K562 (cell line): ENCODE measurements at regions not wholly inside any gene's neighbourhood (a gene's known extent, or its start where the extent isn't known, plus 50 kb on each side); places are given as distances from the start of the nearest gene placed in this dataset.

Source experiments
- CREB3 ChIP-seq: fragments of 450-650 bp; conservative IDR thresholded peaks from 2 replicates; pipeline ENCODE4 v1.6.1; 2016; ENCODE audit warnings: missing genetic modification characterization, low read depth, mild to moderate bottlenecking, missing compliant biosample characterization, moderate library complexity
- ELF2 ChIP-seq: fragments of 250-450 bp; sonication (Bioruptor Pico); IDR thresholded peaks from 2 replicates; pipeline ENCODE4 v1.5.0; 2021; ENCODE audit warnings: mild to moderate bottlenecking
- GTF2A2 ChIP-seq: IDR thresholded peaks from 2 replicates; pipeline ENCODE4 v1.6.1; 2016; ENCODE audit warnings: mild to moderate bottlenecking, missing genetic modification characterization, missing compliant biosample characterization
- IFI16 ChIP-seq: fragments of 250-450 bp; sonication (Bioruptor Pico); IDR thresholded peaks from 2 replicates; pipeline ENCODE4 v2.1.2; 2022; ENCODE audit warnings: mild to moderate bottlenecking, inconsistent platforms
- L3MBTL2 ChIP-seq: fragments of 450-650 bp; IDR thresholded peaks from 2 replicates; pipeline ENCODE4 v1.6.1; 2016; ENCODE audit warnings: mild to moderate bottlenecking, moderate library complexity
- PHTF2 ChIP-seq: fragments of 250-450 bp; sonication (Bioruptor Pico); IDR thresholded peaks from 2 replicates; pipeline ENCODE4 v1.5.0; 2021; ENCODE audit warnings: mild to moderate bottlenecking
- PTRF ChIP-seq: fragments of 450-650 bp; IDR thresholded peaks from 2 replicates; pipeline ENCODE4 v1.6.1; 2016; ENCODE audit warnings: mild to moderate bottlenecking, missing genetic modification characterization, missing compliant biosample characterization
- RAD21 ChIP-seq, 2 experiments: fragments of 250-450 bp in 1 of 2; fragments of 450-650 bp in 1 of 2; sonication (Bioruptor Pico) in 1 of 2; formaldehyde crosslinking in 1 of 2; IDR thresholded peaks in 1 of 2; conservative IDR thresholded peaks in 1 of 2; 2 replicates each; pipeline versions ENCODE4 v1.4.0 to v1.8.0; 2020 to 2022; ENCODE audit warnings: mild to moderate bottlenecking in 2 of 2, moderate library complexity in 1 of 2
- SRF ChIP-seq, 2 experiments: fragments of 250-450, 450-650 bp in 1 of 2; sonication (Bioruptor Pico) in 1 of 2; sonication (generic) in 1 of 2; formaldehyde crosslinking; IDR thresholded peaks; 2 replicates each; pipeline versions ENCODE4 v1.5.0 to v1.5.1; 2020 to 2022; ENCODE audit warnings: mild to moderate bottlenecking in 1 of 2, missing genetic modification reagents in 1 of 2
- STAT5B ChIP-seq: fragments of 250-450 bp; sonication (Bioruptor Pico); IDR thresholded peaks from 2 replicates; pipeline ENCODE4 v1.8.0; 2021; ENCODE audit warnings: mild to moderate bottlenecking, inconsistent platforms
- TEAD1 ChIP-seq, 2 experiments: fragments of 450-650 bp in 1 of 2; sonication (generic) in 1 of 2; formaldehyde crosslinking; IDR thresholded peaks; 2 replicates each; pipeline versions ENCODE4 v1.4.0 to v1.8.0; 2020 to 2022; ENCODE audit warnings: mild to moderate bottlenecking in 2 of 2, missing genetic modification reagents in 1 of 2
- TEAD2 ChIP-seq: fragments of 450-650 bp; IDR thresholded peaks from 2 replicates; pipeline ENCODE4 v1.6.1; 2016; ENCODE audit warnings: missing genetic modification characterization, control low read depth, missing compliant biosample characterization
- ZNF174 ChIP-seq: fragments of 250-450 bp; sonication (Bioruptor Pico); IDR thresholded peaks from 2 replicates; pipeline ENCODE4 v1.4.0; 2020; ENCODE audit warnings: mild to moderate bottlenecking
- ZNF586 ChIP-seq: fragments of 450-650 bp; formaldehyde crosslinking; conservative IDR thresholded peaks from 2 replicates; pipeline ENCODE4 v1.4.0; 2020; ENCODE audit warnings: mild to moderate bottlenecking, moderate library complexity
- ZNF589 ChIP-seq: fragments of 200-800 bp; sonication (Bioruptor generic); IDR thresholded peaks from 2 replicates; pipeline ENCODE4 v1.6.1; 2016; ENCODE audit warnings: low read depth, missing genetic modification characterization, missing compliant biosample characterization
- ZNF695 ChIP-seq: fragments of 450-650 bp; formaldehyde crosslinking; IDR thresholded peaks from 2 replicates; pipeline ENCODE4 v1.4.0; 2020; ENCODE audit warnings: mild to moderate bottlenecking, moderate library complexity
- ZNF707 ChIP-seq: fragments of 250-450 bp; sonication (Bioruptor Pico); conservative IDR thresholded peaks from 2 replicates; pipeline ENCODE4 v1.8.0; 2022; ENCODE audit warnings: inconsistent platforms, mild to moderate bottlenecking, moderate library complexity
- ZNF77 ChIP-seq: fragments of 250-450 bp; sonication (Bioruptor Pico); IDR thresholded peaks from 2 replicates; pipeline ENCODE4 v1.5.0; 2020
- TF ChIP-seq, protein P1 (sequence below): fragments of 250-450 bp; sonication (Bioruptor Pico); IDR thresholded peaks from 2 replicates; pipeline ENCODE4 v1.5.0; 2022; ENCODE audit warnings: mild to moderate bottlenecking
- TF ChIP-seq, protein P2 (sequence below): fragments of 250-450 bp; sonication (Bioruptor Pico); IDR thresholded peaks from 2 replicates; pipeline ENCODE4 v1.5.0; 2020; ENCODE audit warnings: mild to moderate bottlenecking
- TF ChIP-seq, protein P3 (sequence below): fragments of 450-650 bp; formaldehyde crosslinking; IDR thresholded peaks from 2 replicates; pipeline ENCODE4 v1.4.0; 2022; ENCODE audit warnings: missing genetic modification characterization
- TF ChIP-seq, protein P4 (sequence below): fragments of 250-450 bp; sonication (Bioruptor Pico); IDR thresholded peaks from 2 replicates; pipeline ENCODE4 v1.5.0; 2021

GRCh38 chr11:3509563-3509962 is 130.6 kb upstream of the ZNF195 start (continued):
- TF ChIP-seq ZNF586 (CRISPR knock-in tag) (peak; percentile 73), TEAD2 (peak; percentile 83), ZNF77 (peak; percentile 88; the same call in 1 of the 2 replicates), PHTF2 (CRISPR knock-in tag) (peak; percentile 89), TEAD1 (CRISPR knock-in tag; IDR thresholded peaks at IDR 0.05) (peak in 1 of 2 experiments; percentile 99; a peak in 2 of 4 replicates), PTRF (tag) (peak; percentile 90), ELF2 (peak; percentile 85), RAD21 (CRISPR knock-in tag; conservative IDR thresholded peaks at IDR 0.05 in 1 of 2, IDR thresholded peaks at IDR 0.05 in 1 of 2) (0 out of 4 replicates have a peak, but pooled peaks of 1 of the 2 experiments have one; percentile 19), GTF2A2 (tag) (peak; percentile 92), ZNF707 (CRISPR knock-in tag) (peak; percentile 82), ZNF589 (CRISPR knock-in tag) (peak; percentile 89), CREB3 (tag) (peak; percentile 96), IFI16 (peak; percentile 96), ZNF174 (0 out of 2 replicates have a peak, but pooled peaks have one; percentile 80), ZNF695 (CRISPR knock-in tag) (peak; percentile 85; the same call in 1 of the 2 replicates), SRF (CRISPR knock-in tag; IDR thresholded peaks at IDR 0.05) (peak in 1 of 2 experiments; percentile 69; a peak in 1 of 4 replicates), L3MBTL2 (0 out of 2 replicates have a peak, but pooled peaks have one; percentile 37), STAT5B (CRISPR knock-in tag) (peak; percentile 84)
- TF ChIP-seq, protein P1, sequence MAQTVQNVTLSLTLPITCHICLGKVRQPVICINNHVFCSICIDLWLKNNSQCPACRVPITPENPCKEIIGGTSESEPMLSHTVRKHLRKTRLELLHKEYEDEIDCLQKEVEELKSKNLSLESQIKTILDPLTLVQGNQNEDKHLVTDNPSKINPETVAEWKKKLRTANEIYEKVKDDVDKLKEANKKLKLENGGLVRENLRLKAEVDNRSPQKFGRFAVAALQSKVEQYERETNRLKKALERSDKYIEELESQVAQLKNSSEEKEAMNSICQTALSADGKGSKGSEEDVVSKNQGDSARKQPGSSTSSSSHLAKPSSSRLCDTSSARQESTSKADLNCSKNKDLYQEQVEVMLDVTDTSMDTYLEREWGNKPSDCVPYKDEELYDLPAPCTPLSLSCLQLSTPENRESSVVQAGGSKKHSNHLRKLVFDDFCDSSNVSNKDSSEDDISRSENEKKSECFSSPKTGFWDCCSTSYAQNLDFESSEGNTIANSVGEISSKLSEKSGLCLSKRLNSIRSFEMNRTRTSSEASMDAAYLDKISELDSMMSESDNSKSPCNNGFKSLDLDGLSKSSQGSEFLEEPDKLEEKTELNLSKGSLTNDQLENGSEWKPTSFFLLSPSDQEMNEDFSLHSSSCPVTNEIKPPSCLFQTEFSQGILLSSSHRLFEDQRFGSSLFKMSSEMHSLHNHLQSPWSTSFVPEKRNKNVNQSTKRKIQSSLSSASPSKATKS (CRISPR knock-in tag), result peak; percentile 89
- TF ChIP-seq, protein P2, sequence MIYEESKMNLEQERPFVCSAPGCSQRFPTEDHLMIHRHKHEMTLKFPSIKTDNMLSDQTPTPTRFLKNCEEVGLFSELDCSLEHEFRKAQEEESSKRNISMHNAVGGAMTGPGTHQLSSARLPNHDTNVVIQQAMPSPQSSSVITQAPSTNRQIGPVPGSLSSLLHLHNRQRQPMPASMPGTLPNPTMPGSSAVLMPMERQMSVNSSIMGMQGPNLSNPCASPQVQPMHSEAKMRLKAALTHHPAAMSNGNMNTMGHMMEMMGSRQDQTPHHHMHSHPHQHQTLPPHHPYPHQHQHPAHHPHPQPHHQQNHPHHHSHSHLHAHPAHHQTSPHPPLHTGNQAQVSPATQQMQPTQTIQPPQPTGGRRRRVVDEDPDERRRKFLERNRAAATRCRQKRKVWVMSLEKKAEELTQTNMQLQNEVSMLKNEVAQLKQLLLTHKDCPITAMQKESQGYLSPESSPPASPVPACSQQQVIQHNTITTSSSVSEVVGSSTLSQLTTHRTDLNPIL (CRISPR knock-in tag), result peak; percentile 92
- TF ChIP-seq, protein P3, sequence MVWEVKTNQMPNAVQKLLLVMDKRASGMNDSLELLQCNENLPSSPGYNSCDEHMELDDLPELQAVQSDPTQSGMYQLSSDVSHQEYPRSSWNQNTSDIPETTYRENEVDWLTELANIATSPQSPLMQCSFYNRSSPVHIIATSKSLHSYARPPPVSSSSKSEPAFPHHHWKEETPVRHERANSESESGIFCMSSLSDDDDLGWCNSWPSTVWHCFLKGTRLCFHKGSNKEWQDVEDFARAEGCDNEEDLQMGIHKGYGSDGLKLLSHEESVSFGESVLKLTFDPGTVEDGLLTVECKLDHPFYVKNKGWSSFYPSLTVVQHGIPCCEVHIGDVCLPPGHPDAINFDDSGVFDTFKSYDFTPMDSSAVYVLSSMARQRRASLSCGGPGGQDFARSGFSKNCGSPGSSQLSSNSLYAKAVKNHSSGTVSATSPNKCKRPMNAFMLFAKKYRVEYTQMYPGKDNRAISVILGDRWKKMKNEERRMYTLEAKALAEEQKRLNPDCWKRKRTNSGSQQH (CRISPR knock-in tag), result peak; percentile 87
- TF ChIP-seq, protein P4, sequence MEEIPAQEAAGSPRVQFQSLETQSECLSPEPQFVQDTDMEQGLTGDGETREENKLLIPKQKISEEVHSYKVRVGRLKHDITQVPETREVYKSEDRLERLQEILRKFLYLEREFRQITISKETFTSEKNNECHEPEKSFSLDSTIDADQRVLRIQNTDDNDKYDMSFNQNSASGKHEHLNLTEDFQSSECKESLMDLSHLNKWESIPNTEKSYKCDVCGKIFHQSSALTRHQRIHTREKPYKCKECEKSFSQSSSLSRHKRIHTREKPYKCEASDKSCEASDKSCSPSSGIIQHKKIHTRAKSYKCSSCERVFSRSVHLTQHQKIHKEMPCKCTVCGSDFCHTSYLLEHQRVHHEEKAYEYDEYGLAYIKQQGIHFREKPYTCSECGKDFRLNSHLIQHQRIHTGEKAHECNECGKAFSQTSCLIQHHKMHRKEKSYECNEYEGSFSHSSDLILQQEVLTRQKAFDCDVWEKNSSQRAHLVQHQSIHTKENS (CRISPR knock-in tag), result peak; percentile 77; the same call in 1 of the 2 replicates
